ENCODE measurements at regions not wholly inside any gene's neighbourhood (a gene's known extent, or its start where the extent isn't known, plus 50 kb on each side); places are given as distances from the start of the nearest gene placed in this dataset.
A peak's percentile ranks its signal among the peaks of the same experiment; 100 is the strongest.

GRCh38 chr5:82396871-82397514 lies 118.8 kb upstream of the RPS23 start:
- H3K27ac ChIP-seq = no peak overlapping the region
- DNase-seq = peak; percentile 85
- TF ChIP-seq CTCF (IDR thresholded peaks at IDR 0.05) = no peak
- TF ChIP-seq POLR2A (IDR thresholded peaks at IDR 0.05) = no peak
- no peaks in the 10 kb centered on the region for H3K27me3 ChIP-seq
- no peak overlapping the region for H3K4me3 ChIP-seq
- H3K4me1 ChIP-seq = no peaks in the 10 kb centered on the region
- H3K9me3 ChIP-seq = no peaks in the 10 kb centered on the region
- no peaks in the 10 kb centered on the region for H3K36me3 ChIP-seq
- intact Hi-C loops (cut with DNase I; ENCODE audit: low total_unique reads) = no loop called here

GRCh38 chr5:82396396-82396795 lies 118.2 kb upstream of the RPS23 start:
- intact Hi-C loops (cut with DNase I; ENCODE audit: low total_unique reads) = no loop called here

GRCh38 chr5:82393951-82394350 lies 115.8 kb upstream of the RPS23 start:
- H3K4me3 ChIP-seq = no peak overlapping the region
- H3K27me3 ChIP-seq = no peaks in the 10 kb centered on the region
- DNase-seq = no peak
- no peak for TF ChIP-seq CTCF (IDR thresholded peaks at IDR 0.05)
- no peak for TF ChIP-seq POLR2A (IDR thresholded peaks at IDR 0.05)
- no peak overlapping the region for H3K27ac ChIP-seq
- H3K9me3 ChIP-seq = no peaks in the 10 kb centered on the region
- no peaks in the 10 kb centered on the region for H3K4me1 ChIP-seq
- H3K36me3 ChIP-seq = no peaks in the 10 kb centered on the region
- intact Hi-C loops (cut with DNase I; ENCODE audit: low total_unique reads) = loop anchor here (5.0 kb wide), 1 partner anchor 153 kb away; no protein-coding TSS in a partner anchor

More at GRCh38 chr5:82396396-82396795, 118.2 kb upstream of the RPS23 start:
- Histone ChIP-seq H3K9me3 (no peaks in the 10 kb centered on the region), H3K27ac (no peak overlapping the region), H3K36me3 (no peaks in the 10 kb centered on the region), H3K4me1 (no peaks in the 10 kb centered on the region), H3K4me3 (no peak overlapping the region), H3K27me3 (no peaks in the 10 kb centered on the region)
- DNase-seq = no peak
- no peak for TF ChIP-seq CTCF (IDR thresholded peaks at IDR 0.05)
- no peak for TF ChIP-seq POLR2A (IDR thresholded peaks at IDR 0.05)

GRCh38 chr5:82390088-82390487 lies 111.9 kb upstream of the RPS23 start:
- no peaks in the 10 kb centered on the region for H3K9me3 ChIP-seq
- H3K27me3 ChIP-seq = no peaks in the 10 kb centered on the region
- no peaks in the 10 kb centered on the region for H3K36me3 ChIP-seq
- no peak overlapping the region for H3K4me3 ChIP-seq
- no peak overlapping the region for H3K27ac ChIP-seq
- no peaks in the 10 kb centered on the region for H3K4me1 ChIP-seq
- intact Hi-C loops (cut with DNase I; ENCODE audit: low total_unique reads) = loop anchor here (5.0 kb wide), 1 partner anchor 157 kb away; no protein-coding TSS in a partner anchor
- TF ChIP-seq CTCF (IDR thresholded peaks at IDR 0.05) (no peak), POLR2A (IDR thresholded peaks at IDR 0.05) (no peak)
- no peak for DNase-seq

- intact Hi-C loops (cut with DNase I; ENCODE audit: low total_unique reads) = no loop called here
- no peak for DNase-seq
- TF ChIP-seq CTCF (IDR thresholded peaks at IDR 0.05) (no peak), POLR2A (IDR thresholded peaks at IDR 0.05) (no peak)
Observed at GRCh38 chr5:82389347-82389746, 111.2 kb upstream of the RPS23 start.

More at GRCh38 chr5:82389347-82389746, 111.2 kb upstream of the RPS23 start:
- no peak overlapping the region for H3K4me3 ChIP-seq
- H3K27ac ChIP-seq = peak overlapping the region; percentile 59 to 62
- H3K4me1 ChIP-seq = no peaks in the 10 kb centered on the region
- H3K9me3 ChIP-seq = no peaks in the 10 kb centered on the region
- no peaks in the 10 kb centered on the region for H3K36me3 ChIP-seq
- no peaks in the 10 kb centered on the region for H3K27me3 ChIP-seq

Measured in uterus (tissue), 3 donors.